ENCODE measurements at regions not wholly inside any gene's neighbourhood (a gene's known extent, or its start where the extent isn't known, plus 50 kb on each side); places are given as distances from the start of the nearest gene placed in this dataset.

- CTCF ChIA-PET (ENCODE audit: low intra/inter-chr PET ratio), result no interaction called here
- BruUV-seq (replicated peaks), result no TSS peak
Measured at GRCh38 chr9:82729141-82729540, 333.8 kb downstream of the RASEF start.

More at GRCh38 chr9:82729141-82729540, 333.8 kb downstream of the RASEF start:
- Histone ChIP-seq H3K27ac (ENCODE audit: extremely low read depth, low read depth, low read length) (no peak overlapping the region), H3K9ac (ENCODE audit: insufficient read depth in 1 of 2, low read depth in 2 of 2, low read length in 2 of 2) (no peak overlapping the region), H3K79me2 (ENCODE audit: control insufficient read depth, insufficient read depth, low read length) (no peaks in the 10 kb centered on the region), H3K36me3 (ENCODE audit: control insufficient read depth, insufficient read depth, low read length) (no peaks in the 10 kb centered on the region), H3K4me2 (ENCODE audit: insufficient read depth, low read length) (no peak overlapping the region), H4K20me1 (replicated peaks; ENCODE audit: control insufficient read depth, insufficient read depth, low read length) (no peaks in the 10 kb centered on the region), H3K27me3 (ENCODE audit: control insufficient read depth in 2 of 2, insufficient read depth in 2 of 2, low read length in 2 of 2) (no peaks in the 10 kb centered on the region), H3K4me3 (no peak overlapping the region), H3K9me3 (replicated peaks; ENCODE audit: control insufficient read depth, insufficient read depth, low read depth, low read length) (no peaks in the 10 kb centered on the region), H3K9me1 (ENCODE audit: control insufficient read depth, insufficient read depth, low read length) (no peaks in the 10 kb centered on the region), H2AFZ (ENCODE audit: low read depth, low read length) (no peak overlapping the region), H3K4me1 (replicated peaks in 1 of 2; ENCODE audit: control insufficient read depth in 2 of 2, insufficient read depth in 2 of 2, low read length in 2 of 2) (no peaks in the 10 kb centered on the region)
- POLR2A ChIA-PET, result no interaction called here
- in situ Hi-C loops (cut with MboI) (no loop called here), intact Hi-C loops (cut with micrococcal nuclease) (no loop called here)
- ATAC-seq (no peak), FAIRE-seq (no peak), DNase-seq (ENCODE audit: extremely low read depth in 1 of 4, low spot score in 3 of 4) (no peak)
- no peak for TF ChIP-seq ZNF316 (IDR thresholded peaks at IDR 0.05)
- no peak for TF ChIP-seq PKNOX1 (IDR thresholded peaks at IDR 0.05)
- TF ChIP-seq HDAC1 (IDR thresholded peaks at IDR 0.05), result no peak
- no peak for TF ChIP-seq SMC3 (conservative IDR thresholded peaks at IDR 0.05; ENCODE audit: insufficient read depth, low read depth, low read length)
- TF ChIP-seq NFIX (CRISPR knock-in tag; IDR thresholded peaks at IDR 0.05; ENCODE audit: low read depth), result no peak
- TF ChIP-seq HOMEZ (CRISPR knock-in tag; IDR thresholded peaks at IDR 0.05), result no peak
- no peak for TF ChIP-seq TCF3 (CRISPR knock-in tag; IDR thresholded peaks at IDR 0.05)
- 4% methylated on average over 6 of the region's 6 CpGs for WGBS (ENCODE audit: insufficient coverage, low coverage, missing lambda C conversion rate)

Data from K562 (cell line).